WTC11 (cell line): ENCODE measurements at regions not wholly inside any gene's neighbourhood (a gene's known extent, or its start where the extent isn't known, plus 50 kb on each side); places are given as distances from the start of the nearest gene placed in this dataset.

ENCODE experiments used
- ATAC-seq: fragments of 200-7000 bp; cut with Tn5 transposase; 2 replicates; pipeline ENCODE4 v1.10.0; 2021; ENCODE audit warnings: mild to moderate bottlenecking, moderate library complexity
- CTCF ChIA-PET: fragments of 300-600 bp; sonication (Branson Sonifier 250); formaldehyde crosslinking; loops from one replicate; lab custom pipeline; 2021; ENCODE audit warnings: antibody characterized with exemption; lab: Charles Lee
- POLR2A ChIA-PET: fragments of 350-600 bp; sonication (Branson Sonifier 250); formaldehyde crosslinking; loops from one replicate; lab custom pipeline; 2021; ENCODE audit warnings: antibody characterized with exemption; lab: Charles Lee
- DNase-seq: peaks from one replicate; pipeline ENCODE4 v3.0.0; 2021; ENCODE audit warnings: low spot score
- H3K27ac Mint-ChIP-seq: 2 replicates; pipeline ENCODE4 v1.8.0; 2021; ENCODE audit warnings: mixed read lengths
- H3K27me3 Mint-ChIP-seq: 2 replicates; pipeline ENCODE4 v1.8.0; 2021; ENCODE audit warnings: low read depth, mild to moderate bottlenecking, moderate library complexity, mixed read lengths
- H3K36me3 Mint-ChIP-seq: 2 replicates; pipeline ENCODE4 v1.8.0; 2021; ENCODE audit warnings: mixed read lengths
- H3K4me1 Mint-ChIP-seq: 2 replicates; pipeline ENCODE4 v1.8.0; 2022; ENCODE audit warnings: mixed read lengths
- H3K4me3 Mint-ChIP-seq: 2 replicates; pipeline ENCODE4 v1.8.0; 2021; ENCODE audit warnings: mild to moderate bottlenecking, moderate library complexity, mixed read lengths
- H3K9me3 Mint-ChIP-seq: 2 replicates; pipeline ENCODE4 v1.8.0; 2021; ENCODE audit warnings: mixed read lengths
- ATF3 ChIP-seq: sonication (generic); formaldehyde crosslinking; conservative IDR thresholded peaks from 2 replicates; pipeline ENCODE4 v1.8.1; 2022; ENCODE audit warnings: mild to moderate bottlenecking, missing genetic modification reagents
- E2F1 ChIP-seq: sonication (generic); formaldehyde crosslinking; IDR thresholded peaks from 2 replicates; pipeline ENCODE4 v1.8.0; 2022; ENCODE audit warnings: mild to moderate bottlenecking, missing genetic modification reagents
- E2F5 ChIP-seq: sonication (generic); formaldehyde crosslinking; IDR thresholded peaks from 2 replicates; pipeline ENCODE4 v1.8.1; 2022; ENCODE audit warnings: mild to moderate bottlenecking, moderate library complexity, missing genetic modification reagents
- ERG ChIP-seq: fragments of 250-450 bp; sonication (Bioruptor Pico); IDR thresholded peaks from 2 replicates; pipeline ENCODE4 v1.8.0; 2021; ENCODE audit warnings: mild to moderate bottlenecking
- ESRRA ChIP-seq: sonication (generic); formaldehyde crosslinking; IDR thresholded peaks from 2 replicates; pipeline ENCODE4 v1.8.1; 2022; ENCODE audit warnings: mild to moderate bottlenecking, missing genetic modification reagents, borderline replicate concordance
- HMGXB4 ChIP-seq: sonication (generic); formaldehyde crosslinking; IDR thresholded peaks from 2 replicates; pipeline ENCODE4 v1.8.1; 2023; ENCODE audit warnings: mild to moderate bottlenecking, moderate library complexity, missing genetic modification reagents
- IRF2 ChIP-seq: sonication (generic); formaldehyde crosslinking; IDR thresholded peaks from 2 replicates; pipeline ENCODE4 v1.8.0; 2022; ENCODE audit warnings: low read depth, missing genetic modification reagents, borderline replicate concordance
- KAT7 ChIP-seq: sonication (generic); formaldehyde crosslinking; IDR thresholded peaks from 2 replicates; pipeline ENCODE4 v1.8.1; 2023; ENCODE audit warnings: missing genetic modification reagents, mild to moderate bottlenecking, borderline replicate concordance
- MLX ChIP-seq: sonication (generic); formaldehyde crosslinking; IDR thresholded peaks from 2 replicates; pipeline ENCODE4 v1.8.1; 2023; ENCODE audit warnings: mild to moderate bottlenecking, missing genetic modification reagents, moderate library complexity
- MYBL2 ChIP-seq: sonication (generic); formaldehyde crosslinking; IDR thresholded peaks from 2 replicates; pipeline ENCODE4 v1.8.1; 2023; ENCODE audit warnings: mild to moderate bottlenecking, moderate library complexity, missing genetic modification reagents
- PREB ChIP-seq: sonication (generic); formaldehyde crosslinking; IDR thresholded peaks from 2 replicates; pipeline ENCODE4 v1.8.1; 2022; ENCODE audit warnings: mild to moderate bottlenecking, missing genetic modification reagents, moderate library complexity, borderline replicate concordance
- RELA ChIP-seq: sonication (generic); formaldehyde crosslinking; IDR thresholded peaks from 2 replicates; pipeline ENCODE4 v1.8.1; 2022; ENCODE audit warnings: missing genetic modification reagents, mild to moderate bottlenecking, borderline replicate concordance
- RORB ChIP-seq: fragments of 250-450 bp; sonication (Bioruptor Pico); IDR thresholded peaks from 2 replicates; pipeline ENCODE4 v1.9.0; 2021; ENCODE audit warnings: mild to moderate bottlenecking
- ZNF138 ChIP-seq: sonication (generic); formaldehyde crosslinking; conservative IDR thresholded peaks from 2 replicates; pipeline ENCODE4 v1.8.1; 2022; ENCODE audit warnings: mild to moderate bottlenecking, moderate library complexity, missing genetic modification reagents
- ZNF425 ChIP-seq: fragments of 250-450 bp; sonication (Bioruptor Pico); conservative IDR thresholded peaks from 2 replicates; pipeline ENCODE4 v1.9.0; 2021; ENCODE audit warnings: mild to moderate bottlenecking
- ZNF671 ChIP-seq: fragments of 250-450 bp; sonication (Bioruptor Pico); IDR thresholded peaks from 2 replicates; pipeline ENCODE4 v1.8.0; 2021; ENCODE audit warnings: mild to moderate bottlenecking

DNA sequence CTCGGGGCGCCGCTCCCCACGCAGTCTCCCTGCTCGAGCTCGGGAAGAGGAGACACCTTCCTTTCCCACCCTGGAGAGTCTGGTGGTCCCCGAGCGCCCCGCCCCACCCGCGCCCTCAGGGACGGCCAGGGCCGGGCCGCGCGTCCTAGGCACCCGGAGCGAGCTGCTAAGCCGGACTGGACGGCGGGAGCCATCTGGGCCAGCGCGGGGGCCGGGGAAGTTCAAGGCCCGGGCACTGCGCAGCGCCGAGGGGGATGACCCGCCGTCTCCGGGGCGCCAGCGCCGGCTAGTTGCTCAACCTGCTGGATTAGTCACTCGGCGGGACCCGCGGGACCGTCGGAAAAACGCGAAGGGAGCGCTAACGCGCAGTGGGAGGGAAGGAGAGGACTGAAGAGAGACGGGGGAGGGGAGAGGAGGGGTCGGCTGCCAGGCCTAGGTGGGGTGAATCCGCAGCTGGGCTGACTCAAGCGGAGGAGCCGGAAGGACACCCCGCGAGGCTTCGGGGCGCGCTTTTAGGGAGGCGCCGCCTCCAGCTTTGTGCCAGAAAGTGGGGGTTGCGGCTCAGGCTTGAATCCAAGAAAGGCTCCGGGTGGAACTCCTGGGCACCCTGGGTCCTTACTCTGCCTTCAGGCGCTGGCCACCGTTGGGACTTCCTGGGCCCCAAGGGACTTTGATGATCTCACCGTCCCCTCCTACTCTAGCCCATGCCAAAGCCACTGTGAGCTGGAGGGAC is 75.7 kb upstream of the FOXP4 start:
- H3K4me3 Mint-ChIP-seq, result peak overlapping the region; percentile 70
- TF ChIP-seq ZNF425 (CRISPR knock-in tag) (no peak), KAT7 (CRISPR knock-in tag) (peak; percentile 76; the same call in 1 of the 2 replicates), ERG (CRISPR knock-in tag) (no peak), RORB (no peak), ATF3 (no peak), RELA (peak; percentile 61; the same call in 1 of the 2 replicates), E2F1 (no peak), ESRRA (CRISPR knock-in tag) (no peak), IRF2 (CRISPR knock-in tag) (no peak), MYBL2 (no peak), ZNF138 (CRISPR knock-in tag) (no peak), PREB (CRISPR knock-in tag) (no peak), E2F5 (0 out of 2 replicates have a peak, but pooled peaks have one; percentile 19), ZNF671 (CRISPR knock-in tag) (no peak), HMGXB4 (CRISPR knock-in tag) (peak; percentile 35; the same call in 1 of the 2 replicates), MLX (CRISPR knock-in tag) (no peak)
- H3K9me3 Mint-ChIP-seq, result no peaks in the 10 kb centered on the region
- H3K27me3 Mint-ChIP-seq, result peaks cover 92% of the 10 kb centered on the region
- no peak overlapping the region for H3K27ac Mint-ChIP-seq
- peaks cover 47% of the 10 kb centered on the region for H3K4me1 Mint-ChIP-seq
- ATAC-seq (peak; percentile 31), DNase-seq (peak; percentile 54)
- ChIA-PET CTCF (interaction anchor here (0.6 to 3.8 kb wide), 16 partner anchors 9 to 213 kb away, joined by 3 to 32 read pairs (median 5); no protein-coding TSS in a partner anchor), POLR2A (interaction anchor here (0.5 to 1.6 kb wide), 4 partner anchors 9 to 64 kb away, joined by 4 to 8 read pairs (median 4); no protein-coding TSS in a partner anchor)
- no peaks in the 10 kb centered on the region for H3K36me3 Mint-ChIP-seq
